Large intestine (tissue), 3 donors: ENCODE measurements at regions not wholly inside any gene's neighbourhood (a gene's known extent, or its start where the extent isn't known, plus 50 kb on each side); places are given as distances from the start of the nearest gene placed in this dataset.
A peak's percentile ranks its signal among the peaks of the same experiment; 100 is the strongest.
"Not testable (repeated sequence)": the region's sequence is repeated elsewhere in the genome, so short reads cannot be mapped to it uniquely, and the experiment has no call there.

Experiments used
- DNase-seq, 2 donors: peaks; one replicate each; pipeline versions ENCODE4 v3.0.0 to v3.0.0-alpha.2; 2013
- H3K27ac ChIP-seq: one replicate; pipeline ENCODE4 v1.5.1; 2013; ENCODE audit warnings: low read length
- H3K27me3 ChIP-seq: 2 replicates; pipeline ENCODE4 v1.6.1; 2013; ENCODE audit warnings: low read length; ENCODE audit not compliant: control insufficient read depth, insufficient read depth
- H3K36me3 ChIP-seq: 2 replicates; pipeline ENCODE4 v1.6.1; 2013; ENCODE audit warnings: low read length; ENCODE audit not compliant: control insufficient read depth, insufficient read depth
- H3K4me1 ChIP-seq: one replicate; pipeline ENCODE4 v1.6.1; 2013; ENCODE audit warnings: low read length; ENCODE audit not compliant: control insufficient read depth, insufficient read depth
- H3K4me3 ChIP-seq: one replicate; pipeline ENCODE4 v1.5.1; 2013; ENCODE audit warnings: low read length
- H3K9me3 ChIP-seq: one replicate; pipeline ENCODE4 v1.6.1; 2013; ENCODE audit warnings: mild to moderate bottlenecking, low read depth, low read length, moderate library complexity; ENCODE audit not compliant: control insufficient read depth
- WGBS: methylation state at CpG from one replicate; pipeline ENCODE4 v1.1.5; 2013; ENCODE audit warnings: low lambda C conversion rate; ENCODE audit not compliant: insufficient coverage; 5-methylcytosine and 5-hydroxymethylcytosine counted together

- H3K9me3 ChIP-seq: no peaks in the 10 kb centered on the region
- H3K4me1 ChIP-seq: no peaks in the 10 kb centered on the region
- no peak overlapping the region for H3K27ac ChIP-seq
- H3K4me3 ChIP-seq: no peak overlapping the region
- no peaks in the 10 kb centered on the region for H3K27me3 ChIP-seq
- H3K36me3 ChIP-seq: no peaks in the 10 kb centered on the region
- WGBS: no CpG with 5 or more reads among the region's 1 CpG
- no peak for DNase-seq
Measured at GRCh38 chr6:51166914-51167313, 348.2 kb downstream of the TFAP2B start.

GRCh38 chr6:51167468-51167867 is 348.8 kb downstream of the TFAP2B start:
- Histone ChIP-seq H3K4me1 (no peaks in the 10 kb centered on the region), H3K9me3 (no peaks in the 10 kb centered on the region), H3K27me3 (no peaks in the 10 kb centered on the region), H3K4me3 (no peak overlapping the region), H3K27ac (no peak overlapping the region), H3K36me3 (no peaks in the 10 kb centered on the region)
- DNase-seq: no peak
- 100% methylated on average over 1 of the region's 1 CpG for WGBS

DNA sequence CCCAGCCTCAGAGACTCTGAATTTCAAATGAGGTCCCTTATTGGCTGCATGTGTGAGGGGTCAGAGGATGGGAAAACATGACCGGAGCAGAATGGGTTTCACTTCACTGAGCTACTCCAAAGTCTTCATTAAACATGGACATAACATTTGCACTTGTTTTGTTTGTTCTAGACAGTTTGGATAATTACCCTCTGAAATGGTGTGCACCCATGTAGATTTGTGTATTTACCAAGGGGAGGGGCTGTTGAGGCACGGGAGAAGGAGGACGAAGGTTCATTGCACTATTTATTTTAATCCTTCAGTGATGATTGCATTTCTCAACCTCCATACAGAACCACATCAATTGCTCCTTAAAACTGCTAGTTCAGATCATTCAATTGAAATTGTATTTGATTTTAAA is 364.2 kb downstream of the TFAP2B start:
- no peaks in the 10 kb centered on the region for H3K36me3 ChIP-seq
- no peaks in the 10 kb centered on the region for H3K27me3 ChIP-seq
- no CpG with 5 or more reads among the region's 3 CpGs for WGBS
- no peak overlapping the region for H3K27ac ChIP-seq
- no peak overlapping the region for H3K4me3 ChIP-seq
- no peak for DNase-seq
- no peaks in the 10 kb centered on the region for H3K4me1 ChIP-seq
- H3K9me3 ChIP-seq: no peaks in the 10 kb centered on the region

GRCh38 chr6:51184046-51184445 is 365.4 kb downstream of the TFAP2B start:
- Histone ChIP-seq H3K36me3 (no peaks in the 10 kb centered on the region), H3K4me3 (no peak overlapping the region), H3K27ac (no peak overlapping the region), H3K4me1 (no peaks in the 10 kb centered on the region), H3K9me3 (no peaks in the 10 kb centered on the region), H3K27me3 (no peaks in the 10 kb centered on the region)
- DNase-seq: no peak
- no CpG with 5 or more reads among the region's 1 CpG for WGBS

- not testable (repeated sequence) for H3K27me3 ChIP-seq, DNase-seq, H3K4me1 ChIP-seq, H3K36me3 ChIP-seq, H3K27ac ChIP-seq, H3K9me3 ChIP-seq, H3K4me3 ChIP-seq
- no CpG with 5 or more reads among the region's 7 CpGs for WGBS
Measured at GRCh38 chr6:51193163-51193562, 374.5 kb downstream of the TFAP2B start.

GRCh38 chr6:51199105-51199552 is 380.5 kb downstream of the TFAP2B start:
- no peak overlapping the region for H3K27ac ChIP-seq
- DNase-seq: no peak
- no peaks in the 10 kb centered on the region for H3K27me3 ChIP-seq
- WGBS: 20% methylated on average over 1 of the region's 2 CpGs
- H3K4me3 ChIP-seq: no peak overlapping the region
- no peaks in the 10 kb centered on the region for H3K4me1 ChIP-seq
- no peaks in the 10 kb centered on the region for H3K9me3 ChIP-seq
- H3K36me3 ChIP-seq: no peaks in the 10 kb centered on the region

DNA sequence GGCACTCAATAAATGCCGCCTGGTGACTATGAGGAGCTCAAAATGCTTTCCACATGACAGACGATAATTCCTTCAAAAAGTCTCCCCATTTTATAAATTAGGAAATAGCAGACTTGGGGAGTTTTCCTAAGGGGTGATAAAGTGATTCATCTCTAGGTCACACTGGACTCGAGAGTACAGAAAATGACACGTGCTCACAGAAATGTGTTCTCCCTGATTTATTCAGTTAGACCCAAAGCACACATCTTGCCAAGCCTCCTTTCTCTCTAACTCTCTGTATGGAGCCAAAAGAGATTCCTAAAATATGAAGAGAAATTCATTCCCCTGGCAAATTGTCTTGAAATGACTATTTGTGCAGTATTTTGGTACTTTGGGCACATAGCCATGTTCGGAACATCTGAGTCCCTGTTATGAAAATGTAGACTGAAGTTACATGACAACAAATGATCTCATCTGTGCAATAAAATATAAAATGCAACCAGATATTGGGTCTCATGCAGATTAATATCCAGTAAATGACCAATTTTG is 381.1 kb downstream of the TFAP2B start:
- H3K27me3 ChIP-seq: no peaks in the 10 kb centered on the region
- no peak overlapping the region for H3K27ac ChIP-seq
- H3K4me3 ChIP-seq: no peak overlapping the region
- DNase-seq: no peak
- no peaks in the 10 kb centered on the region for H3K4me1 ChIP-seq
- no peaks in the 10 kb centered on the region for H3K36me3 ChIP-seq
- no peaks in the 10 kb centered on the region for H3K9me3 ChIP-seq
- no CpG with 5 or more reads among the region's 5 CpGs for WGBS

DNA sequence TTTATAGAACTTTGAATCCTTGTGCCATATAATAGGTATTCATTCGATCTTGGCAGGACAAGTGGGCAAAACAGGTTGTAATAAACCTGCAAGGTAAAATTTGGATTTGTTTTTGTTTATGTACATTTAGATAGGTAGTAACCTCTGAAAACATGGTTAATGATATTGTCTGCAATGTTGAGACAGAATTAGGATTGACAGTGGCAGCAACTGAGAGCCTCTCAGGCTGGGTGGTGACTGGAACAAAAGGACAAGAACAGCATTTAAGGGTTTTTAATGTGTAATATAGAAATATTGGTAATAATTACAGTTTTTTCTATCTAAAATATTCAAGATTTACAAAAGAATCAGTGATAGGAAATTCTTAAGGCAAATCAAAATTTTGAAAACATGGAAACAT is 382.0 kb downstream of the TFAP2B start:
- Histone ChIP-seq H3K4me3 (no peak overlapping the region), H3K9me3 (no peaks in the 10 kb centered on the region), H3K4me1 (no peaks in the 10 kb centered on the region), H3K27ac (no peak overlapping the region), H3K27me3 (no peaks in the 10 kb centered on the region), H3K36me3 (no peaks in the 10 kb centered on the region)
- 80% methylated on average over 1 of the region's 1 CpG for whole genome bisulfite sequencing
- no peak for DNase-seq

GRCh38 chr6:51202653-51203052 is 384.0 kb downstream of the TFAP2B start:
- not testable (repeated sequence) for H3K27ac ChIP-seq, H3K27me3 ChIP-seq, H3K4me3 ChIP-seq, H3K36me3 ChIP-seq, DNase-seq, H3K9me3 ChIP-seq, H3K4me1 ChIP-seq
- 98% methylated on average over 6 of the region's 13 CpGs for WGBS

- WGBS: 25% methylated on average over 1 of the region's 1 CpG
- no peak overlapping the region for H3K27ac ChIP-seq
- H3K4me3 ChIP-seq: no peak overlapping the region
- H3K27me3 ChIP-seq: no peaks in the 10 kb centered on the region
- DNase-seq: peak; percentile 7 to 11
- H3K4me1 ChIP-seq: no peaks in the 10 kb centered on the region
- no peaks in the 10 kb centered on the region for H3K9me3 ChIP-seq
- no peaks in the 10 kb centered on the region for H3K36me3 ChIP-seq
Measured at GRCh38 chr6:51203504-51203903, 384.8 kb downstream of the TFAP2B start.

DNA sequence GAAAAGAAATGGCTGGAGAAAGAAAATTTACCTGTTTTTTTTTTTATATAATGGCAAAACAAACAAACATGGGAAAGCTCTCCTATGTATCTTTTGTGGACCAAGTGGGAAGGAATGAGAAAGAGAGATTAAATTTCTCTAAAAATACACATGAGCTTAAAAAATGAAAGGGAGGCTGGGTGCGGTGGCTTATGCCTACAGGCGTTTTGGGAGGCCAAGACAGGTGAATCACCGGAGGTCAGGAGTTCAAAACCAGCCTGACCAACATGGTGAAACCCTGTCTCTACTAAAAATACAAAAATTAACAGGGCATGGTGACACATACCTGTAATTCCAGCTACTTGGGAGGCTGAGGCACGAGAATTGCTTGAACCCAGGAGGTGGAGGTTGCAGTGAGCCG is 388.0 kb downstream of the TFAP2B start:
- H3K9me3 ChIP-seq, H3K27me3 ChIP-seq, H3K27ac ChIP-seq, H3K4me3 ChIP-seq, H3K4me1 ChIP-seq, DNase-seq, H3K36me3 ChIP-seq: not testable (repeated sequence)
- WGBS: 90% methylated on average over 2 of the region's 5 CpGs
